ENCODE measurements at regions not wholly inside any gene's neighbourhood (a gene's known extent, or its start where the extent isn't known, plus 50 kb on each side); places are given as distances from the start of the nearest gene placed in this dataset.
"Not testable (repeated sequence)": the region's sequence is repeated elsewhere in the genome, so short reads cannot be mapped to it uniquely, and the experiment has no call there.

- no peak for FAIRE-seq
- DNase-seq (ENCODE audit: insufficient read length, low spot score), result no peak
- TF ChIP-seq SPI1 (IDR thresholded peaks at IDR 0.05; ENCODE audit: low read depth, low read length) (no peak), TAF1 (IDR thresholded peaks at IDR 0.05; ENCODE audit: low read depth, low read length) (no peak), PAX5 (IDR thresholded peaks at IDR 0.05; ENCODE audit: insufficient read depth, low read length, severe bottlenecking) (no peak), POU2F2 (IDR thresholded peaks at IDR 0.05; ENCODE audit: low read depth, low read length) (no peak)
Observed at GRCh38 chr20:22529150-22530019, 55.0 kb downstream of the FOXA2 start.

DNA sequence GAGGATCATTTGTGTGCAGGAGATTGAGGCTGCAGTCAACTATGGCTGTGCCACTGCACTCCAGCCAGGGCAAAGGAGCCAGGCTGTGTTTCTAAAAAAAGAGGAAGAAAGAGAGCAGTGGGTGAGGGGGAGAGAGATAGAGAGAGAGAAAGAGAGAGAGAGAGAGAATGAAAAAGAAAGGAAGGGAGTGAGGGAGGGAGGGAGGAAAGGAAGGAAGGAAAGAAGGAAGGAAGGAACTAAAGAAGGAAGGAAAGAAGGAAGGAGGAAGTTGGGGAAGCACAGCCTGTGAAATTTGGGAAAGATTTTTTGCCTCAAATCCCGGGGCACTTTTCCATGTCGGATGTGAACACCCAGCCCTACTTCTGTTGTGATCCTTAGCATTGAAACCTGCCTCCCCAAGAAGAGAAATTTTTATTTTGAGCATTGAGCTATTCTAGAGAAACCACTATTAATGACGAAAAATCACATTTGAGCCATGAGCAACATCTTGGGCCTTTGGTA is 57.8 kb downstream of the FOXA2 start:
- TF ChIP-seq SPI1 (IDR thresholded peaks at IDR 0.05; ENCODE audit: low read depth, low read length), result no peak
- TF ChIP-seq POLR2AphosphoS5 (IDR thresholded peaks at IDR 0.05; ENCODE audit: low read depth, low read length), result no peak
- TF ChIP-seq PAX5 (IDR thresholded peaks at IDR 0.05; ENCODE audit: insufficient read depth, low read length, severe bottlenecking), result no peak
- no peak for TF ChIP-seq TAF1 (IDR thresholded peaks at IDR 0.05; ENCODE audit: low read depth, low read length)
- no peak for TF ChIP-seq POU2F2 (IDR thresholded peaks at IDR 0.05; ENCODE audit: low read depth, low read length)
- TF ChIP-seq POLR2A (IDR thresholded peaks at IDR 0.05; ENCODE audit: low read depth, low read length), result no peak
- DNase-seq (ENCODE audit: insufficient read length, low spot score) (no peak), FAIRE-seq (no peak)

- DNase-seq (ENCODE audit: insufficient read length, low spot score) (no peak), FAIRE-seq (no peak)
- TF ChIP-seq POLR2A (IDR thresholded peaks at IDR 0.05; ENCODE audit: low read depth, low read length), result no peak
- no peak for TF ChIP-seq TAF1 (IDR thresholded peaks at IDR 0.05; ENCODE audit: low read depth, low read length)
- no peak for TF ChIP-seq PAX5 (IDR thresholded peaks at IDR 0.05; ENCODE audit: insufficient read depth, low read length, severe bottlenecking)
- TF ChIP-seq POLR2AphosphoS5 (IDR thresholded peaks at IDR 0.05; ENCODE audit: low read depth, low read length), result no peak
- TF ChIP-seq POU2F2 (IDR thresholded peaks at IDR 0.05; ENCODE audit: low read depth, low read length), result no peak
- TF ChIP-seq SPI1 (IDR thresholded peaks at IDR 0.05; ENCODE audit: low read depth, low read length), result no peak
Observed at GRCh38 chr20:22525821-22526220, 58.6 kb downstream of the FOXA2 start.

DNA sequence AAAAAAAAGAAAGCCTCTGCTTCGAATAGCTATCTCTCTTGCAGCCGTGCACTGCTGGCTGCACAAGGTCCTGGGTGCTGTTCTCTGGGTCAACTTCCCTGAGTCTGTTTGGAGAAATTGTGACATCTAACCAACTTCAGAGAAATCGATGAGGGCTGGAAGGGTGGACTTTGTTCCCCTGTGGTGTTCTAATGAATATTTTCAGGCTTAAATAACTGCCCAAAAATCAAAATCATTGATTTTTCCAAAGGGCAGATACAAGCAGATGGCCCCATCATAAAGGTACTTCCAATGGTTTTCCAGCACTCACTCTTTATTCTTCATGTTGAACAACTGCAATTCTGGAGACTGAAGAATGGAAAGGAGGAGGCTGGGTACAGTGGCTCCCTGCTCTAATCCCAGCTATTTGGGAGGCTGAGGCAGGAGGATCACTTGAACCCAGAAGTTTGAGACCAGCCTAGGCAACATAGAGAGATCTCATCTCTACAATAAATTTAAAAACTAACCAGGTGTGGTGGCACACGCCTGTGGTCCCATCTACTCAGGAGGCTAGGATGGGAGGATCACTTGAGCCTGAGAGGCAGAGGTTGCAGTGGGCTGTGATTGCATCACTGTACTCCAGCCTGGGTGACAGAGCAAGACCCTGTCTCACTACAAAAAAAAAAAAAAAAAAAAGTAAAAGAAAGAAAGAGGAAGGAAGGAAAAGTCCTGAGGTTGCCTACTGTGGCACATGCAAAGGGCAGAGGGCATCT is 59.1 kb downstream of the FOXA2 start:
- TF ChIP-seq PAX5 (IDR thresholded peaks at IDR 0.05; ENCODE audit: insufficient read depth, low read length, severe bottlenecking) (no peak), POLR2AphosphoS5 (IDR thresholded peaks at IDR 0.05; ENCODE audit: low read depth, low read length) (no peak), SPI1 (IDR thresholded peaks at IDR 0.05; ENCODE audit: low read depth, low read length) (no peak)
- FAIRE-seq (no peak), DNase-seq (ENCODE audit: insufficient read length, low spot score) (no peak)

GRCh38 chr20:22524393-22525015 is 59.9 kb downstream of the FOXA2 start:
- no peak for FAIRE-seq
- TF ChIP-seq POU2F2 (IDR thresholded peaks at IDR 0.05; ENCODE audit: low read depth, low read length), result no peak
- TF ChIP-seq PAX5 (IDR thresholded peaks at IDR 0.05; ENCODE audit: insufficient read depth, low read length, severe bottlenecking), result no peak
- no peak for TF ChIP-seq POLR2AphosphoS5 (IDR thresholded peaks at IDR 0.05; ENCODE audit: low read depth, low read length)
- no peak for TF ChIP-seq POLR2A (IDR thresholded peaks at IDR 0.05; ENCODE audit: low read depth, low read length)
- no peak for TF ChIP-seq SPI1 (IDR thresholded peaks at IDR 0.05; ENCODE audit: low read depth, low read length)
- no peak for TF ChIP-seq TAF1 (IDR thresholded peaks at IDR 0.05; ENCODE audit: low read depth, low read length)
- no peak for DNase-seq (ENCODE audit: insufficient read length, low spot score)

DNA sequence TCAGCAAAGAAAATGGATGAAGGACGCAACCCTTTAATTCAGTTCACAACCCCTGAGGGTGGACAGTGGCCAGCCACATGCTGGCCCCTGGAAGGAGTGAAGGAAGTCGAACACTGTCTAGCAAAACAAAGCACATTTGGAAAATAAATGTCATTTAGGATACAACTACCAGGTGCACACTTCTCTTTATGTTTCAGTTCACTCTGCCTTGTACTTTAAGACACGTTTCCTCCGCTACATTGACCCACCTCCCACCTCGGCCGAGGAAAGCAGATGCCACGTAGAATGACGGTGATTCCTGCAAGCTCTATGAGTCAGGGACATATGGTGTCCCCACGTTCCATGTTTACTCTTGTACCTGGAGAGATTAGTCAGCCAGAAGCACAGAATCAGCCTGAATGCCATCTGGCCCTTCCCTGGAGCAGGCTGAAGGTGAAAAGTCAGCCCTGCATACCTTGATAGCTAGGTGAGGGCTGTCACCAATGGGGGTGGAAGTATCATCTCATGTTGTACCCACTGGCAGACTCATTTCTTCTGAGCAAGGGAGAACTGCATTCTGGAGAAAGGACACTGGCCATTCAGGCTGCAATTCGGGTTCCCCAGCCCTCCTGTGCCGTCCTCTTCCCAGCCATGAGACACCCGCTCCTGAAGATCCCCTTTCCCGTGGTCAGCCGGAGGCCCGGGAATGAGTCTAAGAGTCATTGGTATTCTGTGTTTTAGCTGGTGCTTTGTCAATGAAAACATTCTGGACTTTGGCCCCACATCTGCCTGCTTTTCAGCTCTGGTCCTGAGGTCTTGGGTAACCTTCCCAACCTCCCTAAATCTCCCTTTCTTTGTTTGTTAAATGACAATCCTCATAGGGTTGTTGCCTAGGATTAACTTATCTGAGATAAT is 60.6 kb downstream of the FOXA2 start:
- FAIRE-seq, result no peak
- no peak for DNase-seq (ENCODE audit: insufficient read length, low spot score)
- TF ChIP-seq POU2F2 (IDR thresholded peaks at IDR 0.05; ENCODE audit: low read depth, low read length), result no peak
- TF ChIP-seq SPI1 (IDR thresholded peaks at IDR 0.05; ENCODE audit: low read depth, low read length), result no peak

DNA sequence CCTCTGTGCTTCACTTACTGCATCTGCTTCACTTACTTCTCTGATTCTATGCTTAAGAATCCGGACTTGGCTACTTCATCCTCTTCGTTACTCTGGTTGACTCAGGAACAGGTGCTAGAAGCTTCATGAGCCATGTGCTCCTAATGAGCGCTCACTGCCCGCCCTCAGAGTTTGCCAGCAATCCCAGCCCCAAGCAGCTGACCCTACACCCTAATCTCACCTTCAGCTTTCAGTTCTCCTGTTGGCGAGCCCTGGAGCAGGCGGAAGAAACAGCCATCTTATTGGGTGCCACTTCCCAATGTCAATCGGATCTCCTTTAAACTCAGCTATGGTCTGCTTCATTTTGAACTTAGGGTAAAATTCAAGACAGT is 61.3 kb downstream of the FOXA2 start:
- TF ChIP-seq POLR2AphosphoS5 (IDR thresholded peaks at IDR 0.05; ENCODE audit: low read depth, low read length), result no peak
- no peak for TF ChIP-seq SPI1 (IDR thresholded peaks at IDR 0.05; ENCODE audit: low read depth, low read length)
- TF ChIP-seq PAX5 (IDR thresholded peaks at IDR 0.05; ENCODE audit: insufficient read depth, low read length, severe bottlenecking), result no peak
- TF ChIP-seq POU2F2 (IDR thresholded peaks at IDR 0.05; ENCODE audit: low read depth, low read length), result no peak
- TF ChIP-seq TAF1 (IDR thresholded peaks at IDR 0.05; ENCODE audit: low read depth, low read length), result no peak
- TF ChIP-seq POLR2A (IDR thresholded peaks at IDR 0.05; ENCODE audit: low read depth, low read length), result no peak
- no peak for DNase-seq (ENCODE audit: insufficient read length, low spot score)
- no peak for FAIRE-seq

- FAIRE-seq (no peak), DNase-seq (ENCODE audit: insufficient read length, low spot score) (no peak)
- TF ChIP-seq SPI1 (IDR thresholded peaks at IDR 0.05; ENCODE audit: low read depth, low read length), result no peak
- TF ChIP-seq POU2F2 (IDR thresholded peaks at IDR 0.05; ENCODE audit: low read depth, low read length), result no peak
- no peak for TF ChIP-seq POLR2AphosphoS5 (IDR thresholded peaks at IDR 0.05; ENCODE audit: low read depth, low read length)
Observed at GRCh38 chr20:22522701-22523100, 61.7 kb downstream of the FOXA2 start.

DNA sequence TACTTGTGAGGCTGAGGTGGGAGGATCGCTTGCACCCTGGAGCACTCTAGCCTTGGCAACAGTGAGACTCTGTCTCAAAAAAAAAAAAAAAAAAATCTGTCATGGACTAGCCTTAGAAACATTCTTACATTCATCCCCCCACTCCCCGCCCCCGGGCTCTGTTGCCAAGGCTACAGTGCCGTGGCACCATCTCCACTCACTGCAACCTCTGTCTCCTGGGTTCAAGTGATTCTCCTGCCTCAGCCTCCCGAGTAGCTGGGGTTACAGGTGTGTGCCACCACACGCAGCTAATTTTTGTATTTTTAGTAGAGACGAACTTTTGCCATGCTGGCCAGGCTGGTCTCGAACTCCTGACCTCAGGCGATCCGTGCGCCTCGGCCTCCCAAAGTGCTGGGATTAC is 62.4 kb downstream of the FOXA2 start:
- FAIRE-seq; DNase-seq (ENCODE audit: insufficient read length, low spot score): not testable (repeated sequence)
